ENCODE measurements at regions not wholly inside any gene's neighbourhood (a gene's known extent, or its start where the extent isn't known, plus 50 kb on each side); places are given as distances from the start of the nearest gene placed in this dataset.
"Not testable (repeated sequence)": the region's sequence is repeated elsewhere in the genome, so short reads cannot be mapped to it uniquely, and the experiment has no call there.

- not testable (repeated sequence) for TF ChIP-seq EZH2 (IDR thresholded peaks at IDR 0.05; ENCODE audit: insufficient read depth, poor library complexity, severe bottlenecking); EZH2phosphoT487 (IDR thresholded peaks at IDR 0.05; ENCODE audit: insufficient read depth, low read depth)
Observed at GRCh38 chr11:24274214-24274781, 222.6 kb upstream of the LUZP2 start.

Data from GM23248 (cell line).